SK-N-SH (cell line): ENCODE measurements at regions not wholly inside any gene's neighbourhood (a gene's known extent, or its start where the extent isn't known, plus 50 kb on each side); places are given as distances from the start of the nearest gene placed in this dataset.

Source experiments
- CTCF ChIA-PET: fragments of 300-600, 350-600 bp; formaldehyde crosslinking; extraction: SDS; loops from one replicate; lab custom pipeline; 2021; lab: Yijun Ruan, JAX
- POLR2A ChIA-PET: fragments of 350-600 bp; sonication (Branson Sonifier 250); formaldehyde crosslinking; extraction: SDS; loops from one replicate; lab custom pipeline; 2020; ENCODE audit warnings: antibody characterized with exemption, inconsistent platforms; lab: Yijun Ruan, JAX
- DNase-seq: peaks from one replicate; pipeline ENCODE4 v3.0.0; 2012
- H2AFZ ChIP-seq: fragments of 200-600 bp; sonication (generic); 2 replicates; pipeline ENCODE4 v1.8.1; 2016; ENCODE audit warnings: antibody characterized with exemption, mild to moderate bottlenecking, low read depth
- H3F3A ChIP-seq: fragments of 200-600 bp; sonication (generic); replicated peaks from 2 replicates; pipeline ENCODE3; 2016; ENCODE audit warnings: antibody characterized with exemption, mild to moderate bottlenecking; ENCODE audit not compliant: insufficient read depth
- H3K27ac ChIP-seq, 2 experiments: fragments of 200-500 bp in 1 of 2; fragments of 200-600 bp in 1 of 2; sonication (Bioruptor generic) in 1 of 2; sonication (generic), shearing (Covaris generic) in 1 of 2; 2 replicates each; pipeline versions ENCODE4 v1.5.1 to v1.6.1; 2014 to 2016; ENCODE audit warnings: low read depth in 2 of 2, inconsistent platforms in 1 of 2, low read length in 1 of 2, mild to moderate bottlenecking in 1 of 2, mixed read lengths in 1 of 2
- H3K27me3 ChIP-seq: fragments of 200-600 bp; sonication (generic), shearing (Covaris generic); 2 replicates; pipeline ENCODE4 v1.6.1; 2016; ENCODE audit warnings: mixed run types; ENCODE audit not compliant: insufficient read depth
- H3K36me3 ChIP-seq, 2 experiments: fragments of 200-500 bp in 1 of 2; fragments of 200-600 bp in 1 of 2; sonication (Bioruptor generic) in 1 of 2; sonication (generic) in 1 of 2; replicated peaks in 1 of 2; 2 replicates each; pipeline versions ENCODE3 to v1.5.1; 2014 to 2016; ENCODE audit warnings: low read length in 1 of 2, mild to moderate bottlenecking in 1 of 2; ENCODE audit not compliant: insufficient read depth in 2 of 2, control insufficient read depth in 1 of 2
- H3K4me1 ChIP-seq, 2 experiments: fragments of 200-500 bp in 1 of 2; fragments of 200-600 bp in 1 of 2; sonication (Bioruptor generic) in 1 of 2; sonication (generic), shearing (Covaris generic) in 1 of 2; 2 replicates each; pipeline versions ENCODE4 v1.5.1 to v1.6.1; 2014 to 2016; ENCODE audit warnings: low read depth in 1 of 2, low read length in 1 of 2, mixed run types in 1 of 2; ENCODE audit not compliant: insufficient read depth in 2 of 2, control insufficient read depth in 1 of 2
- H3K4me2 ChIP-seq: fragments of 200-600 bp; sonication (generic), shearing (Covaris generic); 2 replicates; pipeline ENCODE4 v1.6.1; 2017; ENCODE audit warnings: mixed run types
- H3K4me3 ChIP-seq, 2 experiments: fragments of 200-500 bp in 1 of 2; fragments of 200-600 bp in 1 of 2; sonication (Bioruptor generic) in 1 of 2; sonication (generic), shearing (Covaris generic) in 1 of 2; 2 replicates each; pipeline versions ENCODE4 v1.5.1 to v1.8.1; 2014 to 2016; ENCODE audit warnings: low read depth in 2 of 2, inconsistent platforms in 1 of 2, low read length in 1 of 2, mild to moderate bottlenecking in 1 of 2, mixed read lengths in 1 of 2, moderate library complexity in 1 of 2
- H3K79me2 ChIP-seq: fragments of 200-600 bp; sonication (generic); 2 replicates; pipeline ENCODE4 v1.8.1; 2017; ENCODE audit warnings: mild to moderate bottlenecking; ENCODE audit not compliant: insufficient read depth
- H3K9ac ChIP-seq: fragments of 200-600 bp; sonication (generic); 2 replicates; pipeline ENCODE4 v1.6.1; 2017; ENCODE audit warnings: mixed run types
- H3K9me2 ChIP-seq: fragments of 200-600 bp; sonication (generic); 2 replicates; pipeline ENCODE4 v1.6.1; 2017; ENCODE audit warnings: mixed run types
- H3K9me3 ChIP-seq: fragments of 200-600 bp; sonication (generic); 2 replicates; pipeline ENCODE4 v1.6.1; 2017; ENCODE audit warnings: mixed run types, mild to moderate bottlenecking, moderate library complexity
- H4K20me1 ChIP-seq: fragments of 200-600 bp; sonication (generic); 2 replicates; pipeline ENCODE4 v1.6.1; 2017; ENCODE audit warnings: mild to moderate bottlenecking, mixed run types; ENCODE audit not compliant: insufficient read depth
- CHD2 ChIP-seq: fragments of 150-350 bp; IDR thresholded peaks from 2 replicates; pipeline ENCODE4 v1.6.1; 2018; ENCODE audit warnings: low read length; ENCODE audit not compliant: partially characterized antibody
- EP300 ChIP-seq, 2 experiments: IDR thresholded peaks; 2 replicates each; pipeline versions ENCODE4 v1.4.0 to v1.6.1; 2012; ENCODE audit warnings: borderline replicate concordance in 1 of 2, low read depth in 1 of 2, low read length in 1 of 2
- EZH2phosphoT487 ChIP-seq: fragments of 200-600 bp; sonication (generic); IDR thresholded peaks from 2 replicates; pipeline ENCODE4 v1.6.1; 2017; ENCODE audit warnings: low read depth, mixed run types, mild to moderate bottlenecking, antibody characterized with exemption, moderate library complexity, borderline replicate concordance
- FOSL2 ChIP-seq: IDR thresholded peaks from 2 replicates; pipeline ENCODE4 v1.4.0; 2012; ENCODE audit warnings: low read depth, mild to moderate bottlenecking, moderate library complexity, borderline replicate concordance
- GABPA ChIP-seq: IDR thresholded peaks from 2 replicates; pipeline ENCODE4 v1.4.0; 2012; ENCODE audit warnings: low read depth, mild to moderate bottlenecking
- JUND ChIP-seq: IDR thresholded peaks from 2 replicates; pipeline ENCODE4 v1.4.0; 2012
- MXI1 ChIP-seq: IDR thresholded peaks from 2 replicates; pipeline ENCODE4 v1.6.1; 2012; ENCODE audit warnings: mild to moderate bottlenecking, low read depth, low read length, improper control_type of control experiment
- PBX3 ChIP-seq: IDR thresholded peaks from 2 replicates; pipeline ENCODE4; 2012
- RCOR1 ChIP-seq: fragments of 150-350 bp; IDR thresholded peaks from 2 replicates; pipeline ENCODE4 v1.6.1; 2017; ENCODE audit warnings: antibody characterized with exemption, low read length
- REST ChIP-seq: IDR thresholded peaks from 2 replicates; pipeline ENCODE4 v1.6.1; 2012; ENCODE audit warnings: mild to moderate bottlenecking, low read depth, low read length, moderate library complexity
- RXRA ChIP-seq: IDR thresholded peaks from 2 replicates; pipeline ENCODE4 v1.4.0; 2012; ENCODE audit warnings: low read depth, mild to moderate bottlenecking, borderline replicate concordance
- SIN3A ChIP-seq: IDR thresholded peaks from 2 replicates; pipeline ENCODE4 v1.6.1; 2012; ENCODE audit warnings: low read depth, mild to moderate bottlenecking, low read length, moderate library complexity, borderline replicate concordance
- SMC3 ChIP-seq: IDR thresholded peaks from 2 replicates; pipeline ENCODE4 v1.6.1; 2012; ENCODE audit warnings: low read depth, low read length, improper control_type of control experiment
- TAF1 ChIP-seq: IDR thresholded peaks from 2 replicates; pipeline ENCODE4 v1.6.1; 2012; ENCODE audit warnings: low read depth, mild to moderate bottlenecking, low read length, moderate library complexity, borderline replicate concordance
- TCF12 ChIP-seq: IDR thresholded peaks from 2 replicates; pipeline ENCODE4 v1.4.0; 2012
- USF1 ChIP-seq: IDR thresholded peaks from 2 replicates; pipeline ENCODE4 v1.4.0; 2012; ENCODE audit warnings: low read depth, borderline replicate concordance
- USF2 ChIP-seq: fragments of 150-350 bp; IDR thresholded peaks from 2 replicates; pipeline ENCODE4 v1.6.1; 2017; ENCODE audit warnings: antibody characterized with exemption, low read length, low read depth, borderline replicate concordance
- ZBTB33 ChIP-seq: IDR thresholded peaks from 2 replicates; pipeline ENCODE4 v1.4.0; 2012; ENCODE audit warnings: low read depth, borderline replicate concordance
- WGBS: methylation state at CpG from one replicate; pipeline ENCODE4 v1.1.6; 2017; ENCODE audit warnings: low lambda C conversion rate; 5-methylcytosine and 5-hydroxymethylcytosine counted together

GRCh38 chr7:39810204-39810642 lies 139.8 kb upstream of the CDK13 start:
- ChIA-PET CTCF (interaction anchor here (0.9 kb wide), 1 partner anchor 230 kb away, joined by 3 read pairs; no protein-coding TSS in a partner anchor), POLR2A (no interaction called here)
- TF ChIP-seq TAF1 (no peak), SMC3 (no peak), REST (no peak), CHD2 (no peak), USF1 (no peak), PBX3 (no peak), ZBTB33 (no peak), RCOR1 (no peak), USF2 (no peak), RXRA (no peak), EP300 (IDR thresholded peaks at IDR 0.05; ENCODE audit: borderline replicate concordance in 1 of 2, low read depth in 1 of 2, low read length in 1 of 2) (no peak), MXI1 (no peak), TCF12 (no peak), JUND (no peak), GABPA (no peak), EZH2phosphoT487 (no peak), SIN3A (no peak), FOSL2 (no peak)
- no peak overlapping the region for H2AFZ ChIP-seq
- H3K36me3 ChIP-seq, result no peaks in the 10 kb centered on the region
- H3K4me1 ChIP-seq, result peaks cover 10 to 11% of the 10 kb centered on the region in 2 experiments
- 90% methylated on average over 9 of the region's 9 CpGs for WGBS
- no peaks in the 10 kb centered on the region for H3K79me2 ChIP-seq
- H3K9me2 ChIP-seq, result no peaks in the 10 kb centered on the region
- H3F3A ChIP-seq, result peaks cover 13% of the 10 kb centered on the region
- no peak overlapping the region for H3K4me2 ChIP-seq
- no peak overlapping the region for H3K9ac ChIP-seq
- no peak overlapping the region for H3K27ac ChIP-seq
- no peak overlapping the region for H3K4me3 ChIP-seq
- H3K9me3 ChIP-seq, result no peaks in the 10 kb centered on the region
- no peaks in the 10 kb centered on the region for H4K20me1 ChIP-seq
- peaks cover 10% of the 10 kb centered on the region for H3K27me3 ChIP-seq
- no peak for DNase-seq
